ENCODE measurements at regions not wholly inside any gene's neighbourhood (a gene's known extent, or its start where the extent isn't known, plus 50 kb on each side); places are given as distances from the start of the nearest gene placed in this dataset.
A peak's percentile ranks its signal among the peaks of the same experiment; 100 is the strongest.

- peaks cover 12% of the 10 kb centered on the region for H3K4me1 Mint-ChIP-seq
- no peak overlapping the region for H3K27ac Mint-ChIP-seq
- peaks cover 4% of the 10 kb centered on the region; the same call in 1 of the 2 replicates for H3K9me3 Mint-ChIP-seq
- H3K4me3 Mint-ChIP-seq: no peak overlapping the region
- TF ChIP-seq FOXJ3 (CRISPR knock-in tag; IDR thresholded peaks at IDR 0.05; ENCODE audit: borderline replicate concordance): no peak
- TF ChIP-seq TEAD1 (CRISPR knock-in tag; IDR thresholded peaks at IDR 0.05): no peak
- no peak for TF ChIP-seq MLX (CRISPR knock-in tag; IDR thresholded peaks at IDR 0.05)
- TF ChIP-seq ZNF263 (CRISPR knock-in tag; IDR thresholded peaks at IDR 0.05; ENCODE audit: low read depth): no peak
- TF ChIP-seq TCF7 (CRISPR knock-in tag; IDR thresholded peaks at IDR 0.05; ENCODE audit: low read depth): no peak
- no peak for TF ChIP-seq NFATC4 (CRISPR knock-in tag; IDR thresholded peaks at IDR 0.05)
- no peak for TF ChIP-seq ZNF671 (CRISPR knock-in tag; IDR thresholded peaks at IDR 0.05)
- no peak for TF ChIP-seq MXD4 (CRISPR knock-in tag; IDR thresholded peaks at IDR 0.05; ENCODE audit: borderline replicate concordance)
- no peak for TF ChIP-seq ZBTB21 (CRISPR knock-in tag; IDR thresholded peaks at IDR 0.05; ENCODE audit: borderline replicate concordance)
- no peak for TF ChIP-seq NFE2L1 (CRISPR knock-in tag; IDR thresholded peaks at IDR 0.05)
- no peak for TF ChIP-seq RELA (CRISPR knock-in tag; IDR thresholded peaks at IDR 0.05; ENCODE audit: borderline replicate concordance)
- no peak for TF ChIP-seq ATF1 (CRISPR knock-in tag; IDR thresholded peaks at IDR 0.05)
- TF ChIP-seq SP1 (CRISPR knock-in tag; conservative IDR thresholded peaks at IDR 0.05): no peak
- no peak for TF ChIP-seq ZBTB43 (CRISPR knock-in tag; IDR thresholded peaks at IDR 0.05)
- no peak for TF ChIP-seq ZNF219 (CRISPR knock-in tag; IDR thresholded peaks at IDR 0.05; ENCODE audit: borderline replicate concordance)
- no peak for TF ChIP-seq ZNF138 (CRISPR knock-in tag; conservative IDR thresholded peaks at IDR 0.05)
- no peak for TF ChIP-seq KAT7 (CRISPR knock-in tag; IDR thresholded peaks at IDR 0.05; ENCODE audit: borderline replicate concordance)
- TF ChIP-seq ESRRA (CRISPR knock-in tag; IDR thresholded peaks at IDR 0.05; ENCODE audit: borderline replicate concordance): no peak
- no peak for TF ChIP-seq FOXK1 (CRISPR knock-in tag; IDR thresholded peaks at IDR 0.05)
- TF ChIP-seq TEAD4 (CRISPR knock-in tag; IDR thresholded peaks at IDR 0.05): no peak
- no peak for ATAC-seq
- H3K27me3 Mint-ChIP-seq (ENCODE audit: low read depth): no peaks in the 10 kb centered on the region
- POLR2A ChIA-PET: no interaction called here
- DNase-seq (ENCODE audit: low spot score): no peak
- no peaks in the 10 kb centered on the region; the same call in 1 of the 2 replicates for H3K36me3 Mint-ChIP-seq
- CTCF ChIA-PET: no interaction called here
Measured at GRCh38 chr5:117588611-117589010, 1014.0 kb upstream of the SEMA6A start.

- ChIA-PET POLR2A (no interaction called here), CTCF (interaction anchor here (0.6 kb wide), 1 partner anchor 947 kb away, joined by 3 read pairs; no protein-coding TSS in a partner anchor)
- Mint-ChIP-seq H3K27me3 (ENCODE audit: low read depth) (no peaks in the 10 kb centered on the region), H3K36me3 (no peaks in the 10 kb centered on the region), H3K27ac (peak overlapping the region; percentile 11; the same call in 1 of the 2 replicates), H3K9me3 (peaks cover under 1% of the 10 kb centered on the region; the same call in 1 of the 2 replicates), H3K4me1 (peaks cover 12% of the 10 kb centered on the region), H3K4me3 (no peak overlapping the region)
- no peak for TF ChIP-seq MYBL2 (CRISPR knock-in tag; IDR thresholded peaks at IDR 0.05)
- no peak for TF ChIP-seq IRF1 (CRISPR knock-in tag; IDR thresholded peaks at IDR 0.05)
- no peak for TF ChIP-seq OVOL2 (CRISPR knock-in tag; IDR thresholded peaks at IDR 0.05; ENCODE audit: borderline replicate concordance)
- TF ChIP-seq ZNF219 (CRISPR knock-in tag; IDR thresholded peaks at IDR 0.05; ENCODE audit: borderline replicate concordance): no peak
- TF ChIP-seq PRDM15 (CRISPR knock-in tag; IDR thresholded peaks at IDR 0.05): no peak
- TF ChIP-seq ZBTB43 (CRISPR knock-in tag; IDR thresholded peaks at IDR 0.05): no peak
- no peak for TF ChIP-seq RORB (CRISPR knock-in tag; IDR thresholded peaks at IDR 0.05)
- ATAC-seq (no peak), DNase-seq (ENCODE audit: low spot score) (no peak)
Measured at GRCh38 chr5:117587111-117587510, 1012.5 kb upstream of the SEMA6A start.
